ENCODE measurements at regions not wholly inside any gene's neighbourhood (a gene's known extent, or its start where the extent isn't known, plus 50 kb on each side); places are given as distances from the start of the nearest gene placed in this dataset.

GRCh38 chr18:51890762-51891161, 449.2 kb upstream of the DCC start:
- no peaks in the 10 kb centered on the region for H3K4me1 Mint-ChIP-seq
- Histone ChIP-seq H3K4me3 (replicated peaks in 1 of 3; ENCODE audit: low read depth in 2 of 3, low read length in 3 of 3) (no peak overlapping the region), H3K4me2 (replicated peaks; ENCODE audit: extremely low read depth, low read length, poor library complexity, severe bottlenecking) (no peak overlapping the region), H3K27me3 (ENCODE audit: control insufficient read depth in 2 of 2, insufficient read depth in 2 of 2, low read length in 2 of 2) (no peaks in the 10 kb centered on the region), H3K36me3 (replicated peaks in 1 of 2; ENCODE audit: control insufficient read depth in 1 of 2, insufficient read depth in 2 of 2, low read length in 2 of 2) (no peaks in the 10 kb centered on the region), H3K9ac (ENCODE audit: insufficient read depth, low read length, poor library complexity, severe bottlenecking) (no peak overlapping the region), H3K4me1 (ENCODE audit: control insufficient read depth in 1 of 2, insufficient read depth in 2 of 2, low read length in 2 of 2) (no peaks in the 10 kb centered on the region), H3K9me3 (replicated peaks in 1 of 2; ENCODE audit: control insufficient read depth in 1 of 2, insufficient read depth in 1 of 2, low read length in 2 of 2) (peaks cover 5 to 6% of the 10 kb centered on the region in 2 donors), H3K79me2 (ENCODE audit: insufficient read depth, low read length) (no peaks in the 10 kb centered on the region), H2AFZ (ENCODE audit: insufficient read depth, low read depth, low read length, poor library complexity, severe bottlenecking) (no peak overlapping the region), H4K20me1 (ENCODE audit: insufficient read depth, low read length) (no peaks in the 10 kb centered on the region), H3K27ac (ENCODE audit: low read depth in 1 of 2, low read length in 2 of 2) (no peak overlapping the region)
- no peak overlapping the region for H3K27ac Mint-ChIP-seq
- H3K36me3 Mint-ChIP-seq = no peaks in the 10 kb centered on the region
- H3K27me3 Mint-ChIP-seq (ENCODE audit: low read depth in 3 of 3) = no peaks in the 10 kb centered on the region
- 100% methylated on average over 1 of the region's 3 CpGs for WGBS (ENCODE audit: insufficient coverage)
- DNase-seq = no peak
- H3K9me3 Mint-ChIP-seq = peaks cover 2 to 12% (median 6%) of the 10 kb centered on the region in 7 donors
- intact Hi-C loops (cut with micrococcal nuclease) = no loop called here
- no peak for TF ChIP-seq CTCF (IDR thresholded peaks at IDR 0.05)
- no peak overlapping the region for H3K4me3 Mint-ChIP-seq

- Histone ChIP-seq H3K27me3 (ENCODE audit: control insufficient read depth in 2 of 2, insufficient read depth in 2 of 2, low read length in 2 of 2) (no peaks in the 10 kb centered on the region), H3K9me3 (replicated peaks in 1 of 2; ENCODE audit: control insufficient read depth in 1 of 2, insufficient read depth in 1 of 2, low read length in 2 of 2) (peaks cover 5 to 6% of the 10 kb centered on the region in 2 donors), H3K4me3 (replicated peaks in 1 of 3; ENCODE audit: low read depth in 2 of 3, low read length in 3 of 3) (no peak overlapping the region), H3K9ac (ENCODE audit: insufficient read depth, low read length, poor library complexity, severe bottlenecking) (no peak overlapping the region), H2AFZ (ENCODE audit: insufficient read depth, low read depth, low read length, poor library complexity, severe bottlenecking) (no peak overlapping the region), H3K27ac (ENCODE audit: low read depth in 1 of 2, low read length in 2 of 2) (no peak overlapping the region), H4K20me1 (ENCODE audit: insufficient read depth, low read length) (no peaks in the 10 kb centered on the region), H3K79me2 (ENCODE audit: insufficient read depth, low read length) (no peaks in the 10 kb centered on the region), H3K4me1 (ENCODE audit: control insufficient read depth in 1 of 2, insufficient read depth in 2 of 2, low read length in 2 of 2) (no peaks in the 10 kb centered on the region), H3K4me2 (replicated peaks; ENCODE audit: extremely low read depth, low read length, poor library complexity, severe bottlenecking) (no peak overlapping the region), H3K36me3 (replicated peaks in 1 of 2; ENCODE audit: control insufficient read depth in 1 of 2, insufficient read depth in 2 of 2, low read length in 2 of 2) (no peaks in the 10 kb centered on the region)
- DNase-seq = no peak
- Mint-ChIP-seq H3K27me3 (ENCODE audit: low read depth in 3 of 3) (no peaks in the 10 kb centered on the region), H3K9me3 (peaks cover 2 to 12% (median 6%) of the 10 kb centered on the region in 7 donors), H3K4me3 (no peak overlapping the region), H3K4me1 (no peaks in the 10 kb centered on the region), H3K27ac (no peak overlapping the region), H3K36me3 (no peaks in the 10 kb centered on the region)
- WGBS (ENCODE audit: insufficient coverage) = no CpG with 5 or more reads among the region's 1 CpG
- intact Hi-C loops (cut with micrococcal nuclease) = no loop called here
- TF ChIP-seq CTCF (IDR thresholded peaks at IDR 0.05) = no peak
These were observed 448.1 kb upstream of the DCC start for GRCh38 chr18:51891876-51892275.

Data from CD14-positive monocyte (primary cell).